ENCODE measurements at regions not wholly inside any gene's neighbourhood (a gene's known extent, or its start where the extent isn't known, plus 50 kb on each side); places are given as distances from the start of the nearest gene placed in this dataset.

DNA sequence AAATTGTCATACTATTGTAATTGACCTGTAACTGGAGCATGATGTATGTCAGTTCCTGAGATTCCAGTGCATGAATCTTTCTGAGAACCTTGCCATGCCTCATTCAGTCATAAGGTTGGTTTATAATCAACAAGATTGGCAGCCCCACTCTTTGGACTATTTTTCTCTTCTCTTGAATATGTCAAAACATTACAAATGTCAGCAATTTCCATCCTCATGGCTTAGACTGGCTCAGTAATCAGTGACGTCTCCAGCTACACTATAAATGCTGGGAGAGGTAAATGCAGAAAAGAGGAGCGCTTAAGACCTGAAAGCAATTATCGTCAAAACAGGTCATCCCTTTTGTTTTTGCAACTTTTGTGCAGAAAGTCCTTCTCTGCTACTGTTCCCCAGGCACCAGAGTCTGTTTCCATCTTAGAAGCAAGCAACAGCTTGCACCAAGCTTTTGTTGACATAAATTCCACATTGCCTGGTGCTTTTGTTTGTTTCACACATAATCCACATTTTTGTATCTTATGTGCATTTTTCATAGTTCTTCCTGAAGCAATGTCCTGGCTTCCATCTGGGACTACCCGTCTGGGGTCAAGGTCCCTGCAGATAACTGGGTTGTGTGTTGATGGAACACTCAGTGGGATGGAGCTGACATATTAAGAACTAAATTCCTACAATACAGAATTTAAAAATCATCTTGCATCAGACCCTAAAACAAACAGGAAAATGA lies 149.8 kb downstream of the OSR1 start (continued):
- TF ChIP-seq RBM39 (optimal IDR thresholded peaks at IDR 0.05; ENCODE audit: low read depth, low read length) (no peak), HNRNPK (IDR thresholded peaks at IDR 0.05; ENCODE audit: low read depth, low read length, poor library complexity, severe bottlenecking) (no peak), FOXP1 (CRISPR knock-in tag; IDR thresholded peaks at IDR 0.05) (no peak)

DNA sequence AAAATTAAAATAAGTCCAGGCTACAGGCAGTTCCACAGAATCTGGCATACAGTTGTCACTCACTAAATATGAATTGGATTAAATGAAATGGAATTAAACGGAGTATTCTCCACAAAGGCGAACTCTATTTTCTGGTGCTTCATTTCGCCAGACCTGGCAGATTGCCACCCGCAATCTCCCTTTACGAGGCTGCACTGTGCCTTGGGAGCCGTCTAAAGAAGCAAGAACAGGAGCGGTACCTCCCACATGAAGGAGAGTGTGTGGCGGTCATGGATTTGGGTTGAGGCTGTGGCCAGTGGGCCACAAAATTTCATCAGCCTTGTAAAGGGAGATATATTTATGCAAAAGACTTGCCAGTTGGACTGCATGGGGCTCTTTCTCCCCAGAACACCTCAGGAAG lies 151.0 kb downstream of the OSR1 start:
- Histone ChIP-seq H3K4me2 (ENCODE audit: insufficient read depth, low read length) (no peak overlapping the region), H3K27ac (ENCODE audit: extremely low read depth, low read depth, low read length) (no peak overlapping the region), H3K4me3 (no peak overlapping the region), H3K9me1 (ENCODE audit: control insufficient read depth, insufficient read depth, low read length) (no peaks in the 10 kb centered on the region), H3K27me3 (ENCODE audit: control insufficient read depth in 2 of 2, insufficient read depth in 2 of 2, low read length in 2 of 2) (no peaks in the 10 kb centered on the region), H3K36me3 (ENCODE audit: control insufficient read depth, insufficient read depth, low read length) (no peaks in the 10 kb centered on the region), H4K20me1 (replicated peaks; ENCODE audit: control insufficient read depth, insufficient read depth, low read length) (no peaks in the 10 kb centered on the region), H3K9me3 (replicated peaks; ENCODE audit: control insufficient read depth, insufficient read depth, low read depth, low read length) (no peaks in the 10 kb centered on the region), H3K4me1 (replicated peaks in 1 of 2; ENCODE audit: control insufficient read depth in 2 of 2, insufficient read depth in 2 of 2, low read length in 2 of 2) (no peaks in the 10 kb centered on the region), H3K79me2 (ENCODE audit: control insufficient read depth, insufficient read depth, low read length) (no peaks in the 10 kb centered on the region), H2AFZ (ENCODE audit: low read depth, low read length) (no peak overlapping the region), H3K9ac (ENCODE audit: insufficient read depth in 1 of 2, low read depth in 2 of 2, low read length in 2 of 2) (no peak overlapping the region)
- no TSS peak for BruUV-seq (replicated peaks)
- 2% methylated on average over 8 of the region's 8 CpGs for WGBS (ENCODE audit: insufficient coverage, low coverage, missing lambda C conversion rate)
- intact Hi-C loops (cut with micrococcal nuclease) (no loop called here), in situ Hi-C loops (cut with MboI) (no loop called here)
- ChIA-PET POLR2A (no interaction called here), CTCF (ENCODE audit: low intra/inter-chr PET ratio) (no interaction called here)
- FAIRE-seq (no peak), DNase-seq (ENCODE audit: extremely low read depth in 1 of 4, low spot score in 3 of 4) (no peak), ATAC-seq (no peak)
- TF ChIP-seq RHOXF2B (CRISPR knock-in tag; conservative IDR thresholded peaks at IDR 0.05): no peak
- TF ChIP-seq CREBBP (IDR thresholded peaks at IDR 0.05; ENCODE audit: low read depth, low read length): no peak
- no peak for TF ChIP-seq PHB (CRISPR knock-in tag; IDR thresholded peaks at IDR 0.05)
- no peak for TF ChIP-seq SMARCC2 (IDR thresholded peaks at IDR 0.05; ENCODE audit: low read depth)
- no peak for TF ChIP-seq TAL1 (IDR thresholded peaks at IDR 0.05)
- TF ChIP-seq, protein P1, sequence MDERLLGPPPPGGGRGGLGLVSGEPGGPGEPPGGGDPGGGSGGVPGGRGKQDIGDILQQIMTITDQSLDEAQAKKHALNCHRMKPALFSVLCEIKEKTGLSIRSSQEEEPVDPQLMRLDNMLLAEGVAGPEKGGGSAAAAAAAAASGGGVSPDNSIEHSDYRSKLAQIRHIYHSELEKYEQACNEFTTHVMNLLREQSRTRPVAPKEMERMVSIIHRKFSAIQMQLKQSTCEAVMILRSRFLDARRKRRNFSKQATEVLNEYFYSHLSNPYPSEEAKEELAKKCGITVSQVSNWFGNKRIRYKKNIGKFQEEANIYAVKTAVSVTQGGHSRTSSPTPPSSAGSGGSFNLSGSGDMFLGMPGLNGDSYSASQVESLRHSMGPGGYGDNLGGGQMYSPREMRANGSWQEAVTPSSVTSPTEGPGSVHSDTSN (CRISPR knock-in tag; IDR thresholded peaks at IDR 0.05; ENCODE audit: low read depth): no peak
- TF ChIP-seq, protein P1 (tag; conservative IDR thresholded peaks at IDR 0.05; ENCODE audit: low read depth): no peak
- TF ChIP-seq, protein P2, sequence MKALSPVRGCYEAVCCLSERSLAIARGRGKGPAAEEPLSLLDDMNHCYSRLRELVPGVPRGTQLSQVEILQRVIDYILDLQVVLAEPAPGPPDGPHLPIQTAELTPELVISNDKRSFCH (CRISPR knock-in tag; IDR thresholded peaks at IDR 0.05): no peak
- TF ChIP-seq, protein P2 (tag; IDR thresholded peaks at IDR 0.05): no peak
- no peak for TF ChIP-seq PCBP2 (IDR thresholded peaks at IDR 0.05; ENCODE audit: low read depth, low read length, poor library complexity, severe bottlenecking)
- no peak for TF ChIP-seq PHTF2 (CRISPR knock-in tag; IDR thresholded peaks at IDR 0.05)
- TF ChIP-seq, protein P3, sequence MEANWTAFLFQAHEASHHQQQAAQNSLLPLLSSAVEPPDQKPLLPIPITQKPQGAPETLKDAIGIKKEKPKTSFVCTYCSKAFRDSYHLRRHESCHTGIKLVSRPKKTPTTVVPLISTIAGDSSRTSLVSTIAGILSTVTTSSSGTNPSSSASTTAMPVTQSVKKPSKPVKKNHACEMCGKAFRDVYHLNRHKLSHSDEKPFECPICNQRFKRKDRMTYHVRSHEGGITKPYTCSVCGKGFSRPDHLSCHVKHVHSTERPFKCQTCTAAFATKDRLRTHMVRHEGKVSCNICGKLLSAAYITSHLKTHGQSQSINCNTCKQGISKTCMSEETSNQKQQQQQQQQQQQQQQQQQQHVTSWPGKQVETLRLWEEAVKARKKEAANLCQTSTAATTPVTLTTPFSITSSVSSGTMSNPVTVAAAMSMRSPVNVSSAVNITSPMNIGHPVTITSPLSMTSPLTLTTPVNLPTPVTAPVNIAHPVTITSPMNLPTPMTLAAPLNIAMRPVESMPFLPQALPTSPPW (CRISPR knock-in tag; IDR thresholded peaks at IDR 0.05): no peak
- TF ChIP-seq, protein P4, sequence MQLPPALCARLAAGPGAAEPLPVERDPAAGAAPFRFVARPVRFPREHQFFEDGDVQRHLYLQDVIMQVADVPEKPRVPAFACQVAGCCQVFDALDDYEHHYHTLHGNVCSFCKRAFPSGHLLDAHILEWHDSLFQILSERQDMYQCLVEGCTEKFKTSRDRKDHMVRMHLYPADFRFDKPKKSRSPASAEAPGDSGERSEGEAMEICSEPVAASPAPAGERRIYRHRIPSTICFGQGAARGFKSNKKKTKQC (CRISPR knock-in tag; IDR thresholded peaks at IDR 0.05): no peak
- TF ChIP-seq SIN3A (IDR thresholded peaks at IDR 0.05; ENCODE audit: borderline replicate concordance in 2 of 2, control insufficient read depth in 1 of 2, low read depth in 2 of 2, low read length in 2 of 2): no peak
